Suppressor macrophage (primary cell): ENCODE measurements at regions not wholly inside any gene's neighbourhood (a gene's known extent, or its start where the extent isn't known, plus 50 kb on each side); places are given as distances from the start of the nearest gene placed in this dataset.
A peak's percentile ranks its signal among the peaks of the same experiment; 100 is the strongest.

Source experiments
- DNase-seq, 4 experiments: peaks; one replicate each; pipeline ENCODE4 v3.0.0-alpha.2; 2020 to 2022

GRCh38 chr6:40831381-40831780 is 207.6 kb downstream of the UNC5CL start:
- no peak for DNase-seq

GRCh38 chr6:40825102-40825501 is 213.9 kb downstream of the UNC5CL start:
- DNase-seq = no peak

DNA sequence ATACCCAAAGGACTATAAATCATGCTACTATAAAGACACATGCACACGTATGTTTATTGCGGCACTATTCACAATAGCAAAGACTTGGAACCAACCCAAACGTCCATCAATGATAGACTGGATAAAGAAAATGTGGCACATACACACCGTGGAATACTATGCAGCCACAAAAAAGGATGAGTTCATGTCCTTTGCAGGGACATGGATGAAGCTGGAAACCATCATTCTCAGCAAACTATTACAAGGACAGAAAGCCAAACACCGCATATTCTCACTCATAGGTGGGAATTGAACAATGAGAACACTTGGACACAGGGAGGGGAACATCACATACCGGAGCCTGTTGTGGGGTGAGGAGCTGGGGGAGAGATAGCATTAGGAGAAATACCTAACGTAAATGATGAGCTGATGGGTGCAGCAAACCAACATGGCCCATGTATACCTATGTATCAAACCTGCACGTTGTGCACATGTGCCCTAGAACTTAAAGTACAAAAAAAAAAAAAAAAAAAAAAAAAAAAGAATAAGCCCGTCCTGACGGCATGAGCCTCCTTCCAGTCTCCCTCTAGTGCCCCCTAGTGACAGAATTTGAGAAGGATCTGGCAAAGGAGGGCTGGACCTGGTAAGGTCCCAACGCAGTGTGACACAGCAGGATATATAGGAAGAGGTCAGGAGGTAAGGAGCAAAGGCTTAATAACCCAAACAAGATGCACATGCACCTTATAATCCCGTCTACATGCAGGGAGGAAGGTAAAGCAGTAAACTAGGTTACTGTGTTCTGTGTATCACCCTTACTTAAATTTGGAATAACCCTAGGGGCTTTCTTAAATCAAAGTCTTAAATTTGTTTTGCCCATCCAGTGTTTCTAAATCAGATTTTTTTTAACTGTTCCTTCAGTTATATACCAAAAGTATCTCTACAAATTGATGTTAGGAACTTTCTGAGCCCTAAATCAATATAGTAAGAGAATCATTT is 214.8 kb downstream of the UNC5CL start:
- DNase-seq = peak; percentile 80 to 88 (median 83)

- DNase-seq = no peak
Observed at GRCh38 chr6:40822619-40823018, 216.4 kb downstream of the UNC5CL start.

GRCh38 chr6:40819182-40819834 is 219.7 kb downstream of the UNC5CL start:
- DNase-seq = peak in 1 of 4 experiments; percentile 36

GRCh38 chr6:40817369-40817768 is 221.7 kb downstream of the UNC5CL start:
- DNase-seq = no peak

DNA sequence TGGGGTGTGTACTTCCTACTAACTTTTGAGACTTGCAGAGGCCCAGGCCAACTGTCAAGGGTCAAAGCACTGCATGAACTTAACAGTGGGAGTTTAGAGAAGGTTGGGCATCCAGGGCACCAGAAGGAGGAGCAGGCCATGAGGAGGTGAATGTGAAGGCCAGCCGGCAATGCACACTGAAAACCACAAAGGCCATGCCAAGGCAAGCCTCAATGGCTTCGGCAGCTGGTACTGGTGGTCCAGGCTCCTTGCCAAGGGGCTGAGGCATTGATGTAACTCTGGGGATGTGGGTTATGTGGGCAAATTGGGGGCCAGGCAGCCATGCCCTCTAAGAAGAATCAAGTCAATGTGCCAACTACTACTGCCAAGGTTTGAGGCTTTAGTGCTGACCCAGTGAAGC is 222.4 kb downstream of the UNC5CL start:
- no peak for DNase-seq

DNA sequence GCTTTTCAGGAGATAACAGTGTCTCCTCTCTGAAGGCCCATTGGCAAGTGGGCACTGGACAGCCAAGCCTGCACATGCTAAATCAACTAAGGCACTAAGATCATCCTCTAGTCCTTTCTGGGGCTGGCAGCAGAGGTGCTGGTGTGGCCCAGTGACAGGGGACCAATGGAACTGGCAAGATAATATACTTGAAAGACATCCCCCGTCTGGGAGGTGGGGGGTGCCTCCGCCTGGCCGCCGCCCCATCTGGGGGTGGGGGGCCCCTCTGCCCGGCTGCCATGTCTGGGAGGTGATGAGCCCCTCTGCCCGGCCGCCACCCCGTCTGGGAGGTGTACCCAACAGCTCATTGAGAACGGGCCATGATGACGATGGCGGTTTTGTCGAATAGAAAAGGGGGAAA is 223.3 kb downstream of the UNC5CL start:
- DNase-seq = no peak

DNA sequence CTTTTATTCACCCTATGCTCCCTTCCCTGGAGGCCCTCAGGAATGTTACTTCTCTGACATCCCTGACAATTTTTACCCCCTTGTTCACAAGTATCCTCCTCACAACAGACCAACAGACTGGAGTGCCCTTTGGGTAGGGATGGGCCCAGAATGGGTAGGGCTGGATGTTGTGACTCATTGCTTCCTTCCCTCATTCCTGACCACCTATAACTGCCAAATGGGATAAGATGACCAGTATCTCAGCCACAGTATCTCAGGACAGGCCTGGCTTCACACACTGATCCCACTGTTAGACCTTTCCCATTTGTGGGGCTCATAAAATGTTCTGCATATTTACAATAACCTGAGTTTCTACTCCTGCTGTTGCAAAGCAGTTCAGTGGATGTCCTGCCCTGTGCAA is 223.0 kb upstream of the LRFN2 start:
- no peak for DNase-seq

GRCh38 chr6:40809627-40810026 is 222.5 kb upstream of the LRFN2 start:
- no peak for DNase-seq

- DNase-seq = peak; percentile 10 to 35 (median 18)
Observed at GRCh38 chr6:40807484-40807883, 220.3 kb upstream of the LRFN2 start.

- DNase-seq = peak; percentile 15 to 51 (median 36)
Observed at GRCh38 chr6:40806256-40806864, 219.2 kb upstream of the LRFN2 start.

GRCh38 chr6:40805336-40805735 is 218.2 kb upstream of the LRFN2 start:
- no peak for DNase-seq

DNA sequence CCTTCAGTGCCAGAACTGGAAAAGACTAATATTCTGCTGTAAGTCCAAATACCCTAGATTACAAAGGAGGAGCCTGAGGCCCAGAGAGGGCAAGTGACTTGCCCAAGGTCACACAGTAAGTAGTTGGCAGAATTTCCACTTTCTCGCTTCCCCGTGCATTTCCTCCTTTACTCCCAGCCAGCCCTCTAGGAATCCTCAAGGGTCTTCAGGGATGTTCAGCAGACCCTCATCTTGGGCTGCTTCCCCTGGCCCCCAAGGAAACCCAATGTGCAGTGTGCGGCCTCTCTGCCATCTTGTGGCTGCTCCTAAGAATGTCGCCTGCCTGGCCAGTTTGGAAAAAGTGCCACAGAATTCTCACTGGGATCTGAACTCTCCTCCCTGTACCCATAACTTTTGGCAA is 217.7 kb upstream of the LRFN2 start:
- DNase-seq = no peak

- DNase-seq = peak; percentile 35 to 75 (median 48)
Observed at GRCh38 chr6:40803897-40804702, 216.9 kb upstream of the LRFN2 start.

DNA sequence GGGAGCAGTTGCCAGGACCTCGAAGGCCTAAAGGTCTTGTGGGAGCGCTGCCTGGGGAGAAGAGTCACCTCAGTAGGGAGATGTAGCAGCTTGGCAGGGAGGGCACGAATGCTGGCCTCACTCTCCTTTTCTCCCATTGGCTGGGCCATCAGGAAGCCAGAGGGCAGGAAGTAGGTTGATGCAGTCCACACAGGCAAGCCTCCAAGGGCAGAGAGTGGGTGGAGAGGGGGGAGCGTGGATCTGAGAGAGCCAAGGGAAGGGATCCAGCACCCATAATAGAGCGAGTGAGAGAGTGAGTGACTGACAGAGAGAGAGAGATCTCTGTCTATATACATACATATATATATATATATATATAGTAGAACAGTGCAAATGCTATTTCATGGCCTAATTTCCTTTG is 215.3 kb upstream of the LRFN2 start:
- no peak for DNase-seq

- DNase-seq = no peak
Observed at GRCh38 chr6:40799296-40800140, 212.4 kb upstream of the LRFN2 start.

- no peak for DNase-seq
Observed at GRCh38 chr6:40798069-40798770, 211.1 kb upstream of the LRFN2 start.

DNA sequence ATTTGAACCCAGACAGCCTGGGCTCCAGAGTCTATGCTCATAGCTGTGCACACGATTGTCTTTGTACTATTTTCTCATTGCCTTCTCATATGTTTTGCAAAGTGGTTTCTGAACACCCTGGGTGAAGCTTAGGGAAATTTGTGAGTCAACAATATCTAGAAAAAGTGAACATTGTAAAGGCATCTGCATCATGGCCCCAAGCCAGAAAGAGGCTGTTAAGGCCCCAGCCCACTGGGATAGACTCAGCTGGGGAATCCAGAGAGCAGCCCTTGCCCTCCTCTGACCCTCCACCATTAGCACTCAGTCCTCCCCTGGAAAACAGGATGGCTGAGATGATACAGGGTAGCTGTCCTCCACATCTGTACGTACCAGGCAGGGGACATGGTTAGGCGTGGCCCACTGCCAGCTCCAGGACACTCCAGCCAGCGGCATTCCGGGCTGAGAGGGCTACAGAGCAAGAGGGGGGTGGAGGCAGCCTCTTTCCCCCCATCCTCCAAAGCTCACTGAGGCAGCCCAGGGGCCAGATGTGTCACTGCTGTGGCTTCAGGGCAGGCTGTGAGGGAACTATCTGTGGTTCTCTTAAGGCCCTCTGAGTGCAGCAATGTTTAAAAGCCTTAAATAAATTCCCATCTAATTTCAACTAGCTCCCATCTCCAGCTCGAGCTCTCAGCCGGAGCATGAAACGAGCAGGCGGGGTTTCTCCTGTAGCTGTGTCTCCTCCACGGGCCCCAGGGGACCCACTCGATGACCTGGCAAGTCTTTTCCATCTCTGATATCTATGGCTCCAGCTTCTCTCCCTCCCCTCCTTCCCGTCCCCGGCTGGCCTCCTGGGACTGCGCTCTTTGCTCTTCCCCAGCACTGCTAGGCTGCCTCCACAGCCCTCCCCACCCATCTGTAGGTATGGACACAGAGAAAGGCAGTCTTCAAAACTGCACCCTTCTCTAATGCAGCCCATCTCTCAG is 209.4 kb upstream of the LRFN2 start:
- no peak for DNase-seq

GRCh38 chr6:40794586-40794985 is 207.4 kb upstream of the LRFN2 start:
- DNase-seq = no peak
